ENCODE measurements at regions not wholly inside any gene's neighbourhood (a gene's known extent, or its start where the extent isn't known, plus 50 kb on each side); places are given as distances from the start of the nearest gene placed in this dataset.
"Not testable (repeated sequence)": the region's sequence is repeated elsewhere in the genome, so short reads cannot be mapped to it uniquely, and the experiment has no call there.

- no peak for ATAC-seq
Measured at GRCh38 chr10:46169736-46170135, 117.1 kb upstream of the ANTXRL start.

GRCh38 chr10:46170789-46171188 lies 116.0 kb upstream of the ANTXRL start:
- Histone ChIP-seq H3K4me3 (no peak overlapping the region), H3K27ac (no peak overlapping the region), H3K4me1 (no peaks in the 10 kb centered on the region), H3K27me3 (no peaks in the 10 kb centered on the region), H3K9me3 (no peaks in the 10 kb centered on the region), H3K36me3 (no peaks in the 10 kb centered on the region)
- no peak for TF ChIP-seq CTCF (IDR thresholded peaks at IDR 0.05)
- DNase-seq (no peak), ATAC-seq (no peak)
- intact Hi-C loops (cut with DNase I) = no loop called here

More at GRCh38 chr10:46169736-46170135, 117.1 kb upstream of the ANTXRL start:
- no peak overlapping the region for H3K4me3 ChIP-seq
- H3K27me3 ChIP-seq = no peaks in the 10 kb centered on the region
- TF ChIP-seq CTCF (IDR thresholded peaks at IDR 0.05) = no peak
- no peaks in the 10 kb centered on the region for H3K9me3 ChIP-seq
- no peak overlapping the region for H3K27ac ChIP-seq
- DNase-seq = no peak
- H3K4me1 ChIP-seq = no peaks in the 10 kb centered on the region
- no peaks in the 10 kb centered on the region for H3K36me3 ChIP-seq
- intact Hi-C loops (cut with DNase I) = no loop called here

GRCh38 chr10:46171661-46172060 lies 115.1 kb upstream of the ANTXRL start:
- H3K27me3 ChIP-seq = no peaks in the 10 kb centered on the region
- H3K4me1 ChIP-seq = no peaks in the 10 kb centered on the region
- no peak for TF ChIP-seq CTCF (IDR thresholded peaks at IDR 0.05)
- no peaks in the 10 kb centered on the region for H3K36me3 ChIP-seq
- no peak for DNase-seq
- H3K9me3 ChIP-seq = no peaks in the 10 kb centered on the region
- no peak overlapping the region for H3K4me3 ChIP-seq
- intact Hi-C loops (cut with DNase I) = no loop called here
- no peak overlapping the region for H3K27ac ChIP-seq
- ATAC-seq = no peak

- TF ChIP-seq CTCF (IDR thresholded peaks at IDR 0.05) = no peak
- no peaks in the 10 kb centered on the region for H3K36me3 ChIP-seq
- H3K4me3 ChIP-seq = no peak overlapping the region
- H3K9me3 ChIP-seq = no peaks in the 10 kb centered on the region
- intact Hi-C loops (cut with DNase I) = no loop called here
- no peaks in the 10 kb centered on the region for H3K4me1 ChIP-seq
- no peak for DNase-seq
- H3K27ac ChIP-seq = no peak overlapping the region
- H3K27me3 ChIP-seq = no peaks in the 10 kb centered on the region
- ATAC-seq = no peak
Measured at GRCh38 chr10:46175296-46175695, 111.5 kb upstream of the ANTXRL start.

GRCh38 chr10:46175831-46176230 lies 111.0 kb upstream of the ANTXRL start:
- no peak overlapping the region for H3K4me3 ChIP-seq
- intact Hi-C loops (cut with DNase I) = no loop called here
- H3K36me3 ChIP-seq = no peaks in the 10 kb centered on the region
- no peaks in the 10 kb centered on the region for H3K4me1 ChIP-seq
- ATAC-seq = no peak
- DNase-seq = no peak
- no peaks in the 10 kb centered on the region for H3K27me3 ChIP-seq
- TF ChIP-seq CTCF (IDR thresholded peaks at IDR 0.05) = no peak
- no peak overlapping the region for H3K27ac ChIP-seq
- H3K9me3 ChIP-seq = no peaks in the 10 kb centered on the region

GRCh38 chr10:46187431-46187830 lies 99.4 kb upstream of the ANTXRL start:
- H3K4me3 ChIP-seq; ATAC-seq; H3K36me3 ChIP-seq; intact Hi-C loops (cut with DNase I); H3K9me3 ChIP-seq; H3K27ac ChIP-seq; H3K27me3 ChIP-seq; DNase-seq; H3K4me1 ChIP-seq: not testable (repeated sequence)

Measured in upper lobe of right lung (tissue), 1 donor.